Choroid plexus epithelial cell (primary cell): ENCODE measurements at regions not wholly inside any gene's neighbourhood (a gene's known extent, or its start where the extent isn't known, plus 50 kb on each side); places are given as distances from the start of the nearest gene placed in this dataset.

Source experiments
- DNase-seq: peaks from one replicate; pipeline ENCODE4 v3.0.0-alpha.2; 2010; ENCODE audit warnings: low read depth
- H3K4me3 ChIP-seq: 2 replicates; pipeline ENCODE4 v1.5.1; 2011; ENCODE audit warnings: low read depth, mild to moderate bottlenecking, control low read depth, low read length, moderate library complexity
- TF ChIP-seq, protein P1 (sequence below): conservative IDR thresholded peaks from 2 replicates; pipeline ENCODE4 v1.5.1; 2011; ENCODE audit warnings: low read depth, mild to moderate bottlenecking, control low read depth, inconsistent platforms, low read length, moderate library complexity

DNA sequence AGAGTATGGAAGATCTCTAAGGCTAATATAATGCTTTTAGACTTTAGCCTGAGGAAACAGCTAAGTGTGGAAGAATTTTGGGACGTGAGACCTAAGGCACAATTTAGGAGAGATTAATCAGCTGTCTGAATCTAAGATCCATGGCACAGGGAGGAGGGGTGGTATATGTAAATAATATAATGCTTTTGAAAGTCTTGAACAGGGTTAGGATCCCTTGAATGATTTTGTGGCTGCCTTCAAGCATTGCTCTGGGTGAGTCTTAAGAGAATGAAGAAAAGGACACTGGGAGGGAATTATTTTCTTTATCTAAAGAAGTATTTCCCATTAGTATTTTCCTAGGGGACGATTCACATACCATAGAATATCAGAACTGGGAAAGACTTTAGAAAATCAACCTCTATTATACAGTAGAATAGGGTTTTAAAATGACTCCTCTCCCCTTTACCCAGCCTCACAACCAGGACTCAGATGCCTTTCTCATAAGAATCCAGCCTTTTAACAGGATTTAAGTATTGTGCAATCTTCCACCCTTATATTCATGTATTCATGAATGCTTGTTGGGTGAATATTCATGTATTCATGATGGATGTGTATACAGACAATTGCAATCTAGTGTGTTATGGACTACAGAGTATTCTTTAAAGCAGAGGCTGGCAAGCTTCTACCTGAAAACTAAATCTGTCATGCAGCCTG is 664.2 kb upstream of the CPEB2 start:
- DNase-seq: peak; percentile 43
- H3K4me3 ChIP-seq: no peak overlapping the region
- TF ChIP-seq, protein P1, sequence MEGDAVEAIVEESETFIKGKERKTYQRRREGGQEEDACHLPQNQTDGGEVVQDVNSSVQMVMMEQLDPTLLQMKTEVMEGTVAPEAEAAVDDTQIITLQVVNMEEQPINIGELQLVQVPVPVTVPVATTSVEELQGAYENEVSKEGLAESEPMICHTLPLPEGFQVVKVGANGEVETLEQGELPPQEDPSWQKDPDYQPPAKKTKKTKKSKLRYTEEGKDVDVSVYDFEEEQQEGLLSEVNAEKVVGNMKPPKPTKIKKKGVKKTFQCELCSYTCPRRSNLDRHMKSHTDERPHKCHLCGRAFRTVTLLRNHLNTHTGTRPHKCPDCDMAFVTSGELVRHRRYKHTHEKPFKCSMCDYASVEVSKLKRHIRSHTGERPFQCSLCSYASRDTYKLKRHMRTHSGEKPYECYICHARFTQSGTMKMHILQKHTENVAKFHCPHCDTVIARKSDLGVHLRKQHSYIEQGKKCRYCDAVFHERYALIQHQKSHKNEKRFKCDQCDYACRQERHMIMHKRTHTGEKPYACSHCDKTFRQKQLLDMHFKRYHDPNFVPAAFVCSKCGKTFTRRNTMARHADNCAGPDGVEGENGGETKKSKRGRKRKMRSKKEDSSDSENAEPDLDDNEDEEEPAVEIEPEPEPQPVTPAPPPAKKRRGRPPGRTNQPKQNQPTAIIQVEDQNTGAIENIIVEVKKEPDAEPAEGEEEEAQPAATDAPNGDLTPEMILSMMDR: no peak

DNA sequence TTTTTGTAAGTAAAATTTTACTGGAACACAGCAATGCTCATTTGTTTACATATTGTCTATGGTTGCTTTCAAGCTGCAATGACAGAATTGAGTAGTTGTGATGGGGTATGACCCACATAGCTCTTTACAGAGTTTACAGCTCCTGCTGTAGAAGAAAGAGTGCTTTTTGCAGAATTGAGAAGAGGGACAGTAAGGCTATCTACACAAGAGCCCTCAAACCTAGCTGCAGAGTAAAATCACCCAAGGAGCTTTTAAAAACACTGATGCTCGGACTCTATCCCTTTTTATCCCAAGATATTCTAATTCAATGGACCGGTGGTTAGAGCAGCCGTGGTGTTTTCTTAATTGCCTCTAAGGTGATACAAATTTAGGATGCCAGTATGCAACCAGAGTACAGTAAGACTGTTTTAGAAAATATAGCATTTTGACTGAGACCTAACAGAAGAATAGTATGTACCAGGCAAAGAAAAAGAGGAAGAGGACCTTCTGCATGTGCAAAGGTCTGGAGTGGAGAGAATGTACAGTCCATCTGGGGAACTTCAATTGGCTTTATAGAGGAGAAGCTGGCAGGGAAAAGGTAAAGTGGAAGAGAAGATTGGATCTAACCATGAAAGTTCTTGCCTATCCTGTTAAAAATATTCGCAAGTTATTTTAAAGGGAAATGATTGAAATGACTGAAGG is 663.6 kb upstream of the CPEB2 start:
- TF ChIP-seq, protein P1: no peak
- H3K4me3 ChIP-seq: no peak overlapping the region
- DNase-seq: no peak

DNA sequence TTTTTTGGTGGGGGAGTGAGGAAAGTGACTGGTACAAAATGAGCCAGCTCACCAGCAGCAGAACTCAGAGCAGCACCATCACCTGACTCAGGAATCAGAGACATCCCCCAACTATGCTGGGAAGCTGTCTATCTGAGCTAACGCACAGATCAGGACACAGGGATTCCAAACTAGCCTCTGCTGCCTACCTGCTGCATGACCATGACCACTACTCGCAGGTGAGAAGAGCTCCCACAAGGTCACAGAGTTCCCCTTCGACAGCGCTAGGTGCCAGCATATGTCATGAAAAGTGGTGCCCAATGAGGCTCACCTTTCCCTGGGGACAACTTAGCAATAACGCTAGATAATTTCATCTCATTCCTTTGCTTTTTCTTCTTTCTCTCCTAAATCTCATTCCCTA is 662.6 kb upstream of the CPEB2 start:
- DNase-seq: no peak
- no peak overlapping the region for H3K4me3 ChIP-seq
- TF ChIP-seq, protein P1: no peak

DNA sequence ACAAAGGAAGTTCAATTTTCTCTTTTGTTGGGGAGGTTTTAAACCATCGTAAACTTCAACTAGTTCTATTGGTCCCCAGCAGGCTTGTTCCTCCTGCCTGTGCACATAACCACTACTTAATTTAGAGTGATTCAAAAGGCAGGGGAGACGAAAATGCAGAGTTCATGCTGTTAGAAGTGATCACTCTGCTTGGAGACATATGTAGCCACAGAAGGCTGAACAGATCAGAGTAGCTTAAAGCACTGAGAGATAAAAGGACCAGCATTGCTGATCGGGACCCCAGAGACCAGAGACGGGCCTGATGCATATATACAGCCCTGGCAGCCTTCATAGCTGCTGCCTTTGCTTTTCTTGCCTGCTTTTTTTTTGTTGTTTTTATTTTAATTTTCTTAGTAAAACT is 662.0 kb upstream of the CPEB2 start:
- TF ChIP-seq, protein P1: no peak
- no peak for DNase-seq
- H3K4me3 ChIP-seq: no peak overlapping the region

DNA sequence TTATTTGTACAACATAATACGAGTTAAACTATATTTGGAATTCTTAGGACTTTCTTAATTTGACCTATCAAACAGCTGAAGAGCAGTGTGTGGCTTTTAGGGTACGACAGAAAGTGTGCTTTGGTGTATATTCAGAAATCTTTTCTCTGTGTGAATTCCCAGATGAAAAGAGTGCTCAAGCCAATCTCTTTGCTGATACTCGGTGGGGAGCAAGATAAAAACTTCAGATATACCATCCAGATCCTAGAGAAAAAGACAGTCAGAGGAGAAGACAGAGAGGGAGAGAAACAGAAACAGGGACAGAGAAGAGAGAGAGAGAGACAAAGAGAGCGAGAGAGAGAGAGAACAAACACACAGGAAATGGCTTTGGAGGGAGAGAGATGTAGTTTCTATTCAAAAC is 658.3 kb upstream of the CPEB2 start:
- no peak overlapping the region for H3K4me3 ChIP-seq
- TF ChIP-seq, protein P1: no peak

DNA sequence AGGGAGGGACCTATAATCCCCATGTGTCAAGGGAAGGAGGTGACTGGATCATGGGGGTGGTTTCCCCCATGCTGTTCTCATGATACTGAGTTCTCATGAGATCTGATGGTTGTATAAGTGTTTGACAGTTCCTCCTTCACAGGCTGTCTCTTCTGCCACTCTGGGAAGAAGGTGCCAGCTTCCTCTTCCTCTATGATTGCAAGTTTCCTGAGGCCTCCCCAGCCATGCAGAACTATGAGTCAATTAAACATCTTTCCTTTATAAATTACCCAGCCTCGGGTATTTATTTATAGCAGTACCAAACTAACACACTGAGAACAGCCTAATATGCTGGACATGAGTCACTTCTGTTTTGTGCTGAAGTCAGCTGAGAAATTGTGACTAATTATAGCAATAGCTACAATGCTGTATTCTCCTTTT is 656.9 kb upstream of the CPEB2 start:
- TF ChIP-seq, protein P1: no peak
- no peak overlapping the region for H3K4me3 ChIP-seq
- DNase-seq: peak; percentile 77

More for the DNA sequence above, 658.3 kb upstream of the CPEB2 start:
- DNase-seq: no peak

DNA sequence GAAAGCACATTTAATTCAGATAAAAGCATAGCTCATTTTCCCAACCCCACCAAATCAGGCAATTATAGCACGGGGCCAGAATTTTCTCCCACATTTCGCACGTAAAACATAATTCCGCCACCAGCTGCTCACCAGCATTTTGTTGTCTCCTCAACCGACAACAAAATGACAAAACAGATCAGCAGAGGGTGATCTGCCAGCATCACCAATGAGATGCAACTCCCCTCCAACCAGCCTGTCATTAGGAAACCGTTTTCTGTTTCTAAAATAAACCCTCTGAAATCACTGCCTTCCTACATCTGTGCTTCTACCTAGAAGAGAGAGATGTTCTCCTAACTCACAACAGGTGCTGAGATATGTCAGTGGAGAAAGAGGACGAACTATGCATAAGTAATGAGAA is 654.8 kb upstream of the CPEB2 start:
- TF ChIP-seq, protein P1: no peak
- no peak overlapping the region for H3K4me3 ChIP-seq
- no peak for DNase-seq
